ENCODE measurements at regions not wholly inside any gene's neighbourhood (a gene's known extent, or its start where the extent isn't known, plus 50 kb on each side); places are given as distances from the start of the nearest gene placed in this dataset.

- no peak for DNase-seq (ENCODE audit: low read depth in 2 of 2)
Measured at GRCh38 chr10:10846504-10846900, 171.2 kb upstream of the CELF2 start.

- DNase-seq (ENCODE audit: low read depth in 2 of 2): no peak
Measured at GRCh38 chr10:10847387-10847786, 170.3 kb upstream of the CELF2 start.

GRCh38 chr10:10848488-10849111, 169.1 kb upstream of the CELF2 start:
- no peak for DNase-seq (ENCODE audit: low read depth in 2 of 2)

- DNase-seq (ENCODE audit: low read depth in 2 of 2): no peak
Measured at GRCh38 chr10:10849306-10849705, 168.4 kb upstream of the CELF2 start.

- DNase-seq (ENCODE audit: low read depth in 2 of 2): no peak
Measured at GRCh38 chr10:10850214-10850613, 167.5 kb upstream of the CELF2 start.

- no peak for DNase-seq (ENCODE audit: low read depth in 2 of 2)
Measured at GRCh38 chr10:10852464-10852863, 165.2 kb upstream of the CELF2 start.

GRCh38 chr10:10853954-10854353, 163.7 kb upstream of the CELF2 start:
- DNase-seq (ENCODE audit: low read depth in 2 of 2): no peak

- DNase-seq (ENCODE audit: low read depth in 2 of 2): no peak
Measured at GRCh38 chr10:10854725-10855124, 162.9 kb upstream of the CELF2 start.

GRCh38 chr10:10855151-10855581, 162.5 kb upstream of the CELF2 start:
- DNase-seq (ENCODE audit: low read depth in 2 of 2): no peak

GRCh38 chr10:10860455-10860976, 157.2 kb upstream of the CELF2 start:
- no peak for DNase-seq (ENCODE audit: low read depth in 2 of 2)

GRCh38 chr10:10865303-10865702, 152.4 kb upstream of the CELF2 start:
- DNase-seq (ENCODE audit: low read depth in 2 of 2): no peak

- DNase-seq (ENCODE audit: low read depth in 2 of 2): no peak
Measured at GRCh38 chr10:10865913-10866312, 151.8 kb upstream of the CELF2 start.

GRCh38 chr10:10869592-10869991, 148.1 kb upstream of the CELF2 start:
- DNase-seq (ENCODE audit: low read depth in 2 of 2): no peak

GRCh38 chr10:10870523-10871241, 147.0 kb upstream of the CELF2 start:
- DNase-seq (ENCODE audit: low read depth in 2 of 2): no peak

GRCh38 chr10:10871352-10871751, 146.3 kb upstream of the CELF2 start:
- no peak for DNase-seq (ENCODE audit: low read depth in 2 of 2)

- no peak for DNase-seq (ENCODE audit: low read depth in 2 of 2)
Measured at GRCh38 chr10:10872035-10872673, 145.5 kb upstream of the CELF2 start.

GRCh38 chr10:10872764-10873163, 144.9 kb upstream of the CELF2 start:
- DNase-seq (ENCODE audit: low read depth in 2 of 2): no peak

GRCh38 chr10:10873289-10873688, 144.4 kb upstream of the CELF2 start:
- DNase-seq (ENCODE audit: low read depth in 2 of 2): no peak

GRCh38 chr10:10873915-10874314, 143.8 kb upstream of the CELF2 start:
- no peak for DNase-seq (ENCODE audit: low read depth in 2 of 2)

GRCh38 chr10:10878963-10879362, 138.7 kb upstream of the CELF2 start:
- DNase-seq (ENCODE audit: low read depth in 2 of 2): no peak

- no peak for DNase-seq (ENCODE audit: low read depth in 2 of 2)
Measured at GRCh38 chr10:10881117-10881813, 136.4 kb upstream of the CELF2 start.

GRCh38 chr10:10883737-10884136, 133.9 kb upstream of the CELF2 start:
- no peak for DNase-seq (ENCODE audit: low read depth in 2 of 2)
